PC-9 (cell line): ENCODE measurements at regions not wholly inside any gene's neighbourhood (a gene's known extent, or its start where the extent isn't known, plus 50 kb on each side); places are given as distances from the start of the nearest gene placed in this dataset.

Experiments used
- CTCF ChIP-seq: fragments of 200-600 bp; sonication (generic); conservative IDR thresholded peaks from 2 replicates; pipeline ENCODE4 v1.6.1; 2017; ENCODE audit warnings: mixed run types, antibody characterized with exemption, mild to moderate bottlenecking, moderate library complexity
- EZH2 ChIP-seq: fragments of 200-600 bp; sonication (generic); IDR thresholded peaks from 2 replicates; pipeline ENCODE4 v1.8.0; 2017; ENCODE audit warnings: antibody characterized with exemption, low read depth

GRCh38 chr21:28233536-28234220 is 759.0 kb downstream of the LTN1 start:
- TF ChIP-seq CTCF (no peak), EZH2 (no peak)
